ENCODE measurements at regions not wholly inside any gene's neighbourhood (a gene's known extent, or its start where the extent isn't known, plus 50 kb on each side); places are given as distances from the start of the nearest gene placed in this dataset.

DNA sequence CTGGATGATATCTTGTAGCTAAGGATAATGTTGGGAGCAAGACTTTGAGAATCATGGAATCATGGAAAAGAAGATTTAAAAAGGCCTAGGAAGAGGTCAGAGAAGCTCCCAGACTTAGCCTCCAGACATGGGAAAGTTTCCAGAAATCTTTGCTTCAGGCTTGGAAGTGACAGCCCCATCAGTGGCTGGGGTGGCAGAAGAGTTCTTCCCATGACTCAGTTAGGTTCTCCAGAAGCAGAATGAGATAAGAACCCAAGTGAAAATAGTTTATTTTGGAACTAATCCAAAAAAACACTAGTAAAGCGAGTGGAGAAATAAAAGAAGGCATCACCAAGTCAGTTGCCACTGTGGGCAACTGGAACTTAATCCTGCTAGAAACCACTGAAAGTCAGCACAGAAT lies 506.9 kb downstream of the MID1IP1 start:
- DNase-seq = no peak
- Mint-ChIP-seq H3K9me3 (peaks cover 69 to 85% of the 10 kb centered on the region in 2 experiments), H3K27me3 (ENCODE audit: low read depth) (no peaks in the 10 kb centered on the region), H3K27ac (no peak overlapping the region), H3K4me3 (no peak overlapping the region), H3K4me1 (no peaks in the 10 kb centered on the region), H3K36me3 (ENCODE audit: insufficient read depth in 1 of 3, low read depth in 3 of 3) (peaks cover 0 to 15% (median 2%) of the 10 kb centered on the region in 3 experiments; a peak in 4 of 7 replicates)
- no peak overlapping the region for H2AFZ ChIP-seq (ENCODE audit: low read length)
- no peak overlapping the region for H4K8ac ChIP-seq (replicated peaks; ENCODE audit: insufficient read length, low read depth, low read length)
- H3K4me2 ChIP-seq (ENCODE audit: insufficient read depth, insufficient read length, low read length) = no peak overlapping the region
- H2BK120ac ChIP-seq (ENCODE audit: low read depth, low read length, poor library complexity, severe bottlenecking) = no peak overlapping the region
- no peaks in the 10 kb centered on the region for H3K79me1 ChIP-seq (ENCODE audit: insufficient read depth, low read depth, low read length, poor library complexity, severe bottlenecking)
- no peak overlapping the region for H3K18ac ChIP-seq (ENCODE audit: insufficient read length, low read depth, low read length)
- no peak overlapping the region for H3K27ac ChIP-seq (ENCODE audit: insufficient read length, low read depth, low read length)
- 0 out of 2 replicates have a peak, but pooled peaks cover 2% of the 10 kb centered on the region for H3K79me2 ChIP-seq (ENCODE audit: insufficient read depth, low read length)
- WGBS (ENCODE audit: extremely low coverage, insufficient read length, low lambda C conversion rate) = no CpG with 5 or more reads among the region's 1 CpG
- no peak overlapping the region for H2BK15ac ChIP-seq (ENCODE audit: low read depth, low read length)
- H3K4ac ChIP-seq (ENCODE audit: low read depth, low read length) = no peak overlapping the region
- H2BK20ac ChIP-seq (ENCODE audit: low read depth, low read length, poor library complexity, severe bottlenecking) = no peak overlapping the region
- H2BK12ac ChIP-seq (ENCODE audit: insufficient read length, low read depth, low read length) = no peak overlapping the region
- no peak overlapping the region for H3K9ac ChIP-seq (ENCODE audit: extremely low read depth, insufficient read length, low read length)
- H2BK5ac ChIP-seq (ENCODE audit: insufficient read length, low read length) = no peak overlapping the region
- no peak overlapping the region for H4K5ac ChIP-seq (ENCODE audit: insufficient read length, low read depth, low read length)
- no peak overlapping the region for H2AK5ac ChIP-seq (ENCODE audit: insufficient read length, low read length)
- no peak overlapping the region for H3T11ph ChIP-seq (ENCODE audit: low read length)
- H3K23ac ChIP-seq (ENCODE audit: insufficient read length, low read depth, low read length) = no peak overlapping the region
- H3K4me1 ChIP-seq (ENCODE audit: insufficient read depth, low read length) = no peaks in the 10 kb centered on the region
- no peaks in the 10 kb centered on the region for H3K27me3 ChIP-seq (ENCODE audit: insufficient read depth, low read length)
- no peak overlapping the region for H3K14ac ChIP-seq (ENCODE audit: insufficient read depth, low read length)
- no peak overlapping the region for H4K91ac ChIP-seq (ENCODE audit: insufficient read length, low read depth, low read length)
- no peak overlapping the region for H3K56ac ChIP-seq (ENCODE audit: insufficient read length, low read depth, low read length)
- H3K23me2 ChIP-seq (ENCODE audit: insufficient read length, low read depth, low read length, poor library complexity, severe bottlenecking) = no peaks in the 10 kb centered on the region
- H3K9me3 ChIP-seq (ENCODE audit: control insufficient read depth, low read depth, low read length) = peaks cover 13% of the 10 kb centered on the region
- no peaks in the 10 kb centered on the region for H4K20me1 ChIP-seq (ENCODE audit: control insufficient read depth, insufficient read depth, insufficient read length)
- TF ChIP-seq, protein P1, sequence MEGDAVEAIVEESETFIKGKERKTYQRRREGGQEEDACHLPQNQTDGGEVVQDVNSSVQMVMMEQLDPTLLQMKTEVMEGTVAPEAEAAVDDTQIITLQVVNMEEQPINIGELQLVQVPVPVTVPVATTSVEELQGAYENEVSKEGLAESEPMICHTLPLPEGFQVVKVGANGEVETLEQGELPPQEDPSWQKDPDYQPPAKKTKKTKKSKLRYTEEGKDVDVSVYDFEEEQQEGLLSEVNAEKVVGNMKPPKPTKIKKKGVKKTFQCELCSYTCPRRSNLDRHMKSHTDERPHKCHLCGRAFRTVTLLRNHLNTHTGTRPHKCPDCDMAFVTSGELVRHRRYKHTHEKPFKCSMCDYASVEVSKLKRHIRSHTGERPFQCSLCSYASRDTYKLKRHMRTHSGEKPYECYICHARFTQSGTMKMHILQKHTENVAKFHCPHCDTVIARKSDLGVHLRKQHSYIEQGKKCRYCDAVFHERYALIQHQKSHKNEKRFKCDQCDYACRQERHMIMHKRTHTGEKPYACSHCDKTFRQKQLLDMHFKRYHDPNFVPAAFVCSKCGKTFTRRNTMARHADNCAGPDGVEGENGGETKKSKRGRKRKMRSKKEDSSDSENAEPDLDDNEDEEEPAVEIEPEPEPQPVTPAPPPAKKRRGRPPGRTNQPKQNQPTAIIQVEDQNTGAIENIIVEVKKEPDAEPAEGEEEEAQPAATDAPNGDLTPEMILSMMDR (conservative IDR thresholded peaks at IDR 0.05) = no peak

All from H9 (cell line).